ENCODE measurements at regions not wholly inside any gene's neighbourhood (a gene's known extent, or its start where the extent isn't known, plus 50 kb on each side); places are given as distances from the start of the nearest gene placed in this dataset.

DNA sequence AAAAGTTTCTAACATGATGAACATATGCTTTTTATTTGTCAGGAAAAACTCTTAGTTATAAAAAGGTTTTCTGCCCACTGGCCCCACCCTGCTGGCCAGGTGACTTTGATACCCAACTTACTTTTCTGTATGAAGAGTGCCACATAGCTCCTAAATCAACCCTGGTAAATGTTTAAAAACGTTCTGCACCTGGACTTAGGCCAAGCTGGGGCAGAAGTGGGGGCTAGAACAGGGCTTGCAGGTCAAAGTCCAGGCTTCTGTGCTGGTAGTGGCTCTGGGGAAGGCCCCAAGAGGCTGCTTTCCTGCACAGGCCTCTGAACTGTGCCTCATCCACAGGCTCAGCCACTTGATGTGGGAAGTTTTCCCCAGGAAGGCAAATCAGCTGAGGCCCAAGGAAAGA is 171.7 kb downstream of the ANKRD30B start:
- TF ChIP-seq, protein P1, sequence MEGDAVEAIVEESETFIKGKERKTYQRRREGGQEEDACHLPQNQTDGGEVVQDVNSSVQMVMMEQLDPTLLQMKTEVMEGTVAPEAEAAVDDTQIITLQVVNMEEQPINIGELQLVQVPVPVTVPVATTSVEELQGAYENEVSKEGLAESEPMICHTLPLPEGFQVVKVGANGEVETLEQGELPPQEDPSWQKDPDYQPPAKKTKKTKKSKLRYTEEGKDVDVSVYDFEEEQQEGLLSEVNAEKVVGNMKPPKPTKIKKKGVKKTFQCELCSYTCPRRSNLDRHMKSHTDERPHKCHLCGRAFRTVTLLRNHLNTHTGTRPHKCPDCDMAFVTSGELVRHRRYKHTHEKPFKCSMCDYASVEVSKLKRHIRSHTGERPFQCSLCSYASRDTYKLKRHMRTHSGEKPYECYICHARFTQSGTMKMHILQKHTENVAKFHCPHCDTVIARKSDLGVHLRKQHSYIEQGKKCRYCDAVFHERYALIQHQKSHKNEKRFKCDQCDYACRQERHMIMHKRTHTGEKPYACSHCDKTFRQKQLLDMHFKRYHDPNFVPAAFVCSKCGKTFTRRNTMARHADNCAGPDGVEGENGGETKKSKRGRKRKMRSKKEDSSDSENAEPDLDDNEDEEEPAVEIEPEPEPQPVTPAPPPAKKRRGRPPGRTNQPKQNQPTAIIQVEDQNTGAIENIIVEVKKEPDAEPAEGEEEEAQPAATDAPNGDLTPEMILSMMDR (conservative IDR thresholded peaks at IDR 0.05; ENCODE audit: low read length), result no peak
- TF ChIP-seq EZH2phosphoT487 (IDR thresholded peaks at IDR 0.05; ENCODE audit: borderline replicate concordance), result no peak

All from Loucy (cell line).